GM12878 (cell line): ENCODE measurements at regions not wholly inside any gene's neighbourhood (a gene's known extent, or its start where the extent isn't known, plus 50 kb on each side); places are given as distances from the start of the nearest gene placed in this dataset.

ENCODE experiments used
- CTCF ChIP-seq, 3 experiments: IDR thresholded peaks in 2 of 3; conservative IDR thresholded peaks in 1 of 3; 2 replicates each; pipeline ENCODE4 v1.5.1; 2011; ENCODE audit warnings: low read depth in 3 of 3, low read length in 3 of 3, mild to moderate bottlenecking in 3 of 3, control low read depth in 2 of 3, moderate library complexity in 2 of 3, inconsistent platforms in 1 of 3, mixed read lengths in 1 of 3; ENCODE audit not compliant: control insufficient read depth in 2 of 3, insufficient read depth in 1 of 3; ENCODE audit errors: extremely low read depth in 1 of 3
- ZNF24 ChIP-seq: fragments of 450-650 bp; IDR thresholded peaks from 2 replicates; pipeline ENCODE4 v1.6.1; 2017; ENCODE audit warnings: antibody characterized with exemption, mild to moderate bottlenecking
- TF ChIP-seq, protein P1 (sequence below): IDR thresholded peaks from 2 replicates; pipeline ENCODE4 v1.6.1; 2012; ENCODE audit warnings: improper control_type of control experiment, low read depth, low read length; ENCODE audit not compliant: insufficient replicate concordance

- TF ChIP-seq, protein P1, sequence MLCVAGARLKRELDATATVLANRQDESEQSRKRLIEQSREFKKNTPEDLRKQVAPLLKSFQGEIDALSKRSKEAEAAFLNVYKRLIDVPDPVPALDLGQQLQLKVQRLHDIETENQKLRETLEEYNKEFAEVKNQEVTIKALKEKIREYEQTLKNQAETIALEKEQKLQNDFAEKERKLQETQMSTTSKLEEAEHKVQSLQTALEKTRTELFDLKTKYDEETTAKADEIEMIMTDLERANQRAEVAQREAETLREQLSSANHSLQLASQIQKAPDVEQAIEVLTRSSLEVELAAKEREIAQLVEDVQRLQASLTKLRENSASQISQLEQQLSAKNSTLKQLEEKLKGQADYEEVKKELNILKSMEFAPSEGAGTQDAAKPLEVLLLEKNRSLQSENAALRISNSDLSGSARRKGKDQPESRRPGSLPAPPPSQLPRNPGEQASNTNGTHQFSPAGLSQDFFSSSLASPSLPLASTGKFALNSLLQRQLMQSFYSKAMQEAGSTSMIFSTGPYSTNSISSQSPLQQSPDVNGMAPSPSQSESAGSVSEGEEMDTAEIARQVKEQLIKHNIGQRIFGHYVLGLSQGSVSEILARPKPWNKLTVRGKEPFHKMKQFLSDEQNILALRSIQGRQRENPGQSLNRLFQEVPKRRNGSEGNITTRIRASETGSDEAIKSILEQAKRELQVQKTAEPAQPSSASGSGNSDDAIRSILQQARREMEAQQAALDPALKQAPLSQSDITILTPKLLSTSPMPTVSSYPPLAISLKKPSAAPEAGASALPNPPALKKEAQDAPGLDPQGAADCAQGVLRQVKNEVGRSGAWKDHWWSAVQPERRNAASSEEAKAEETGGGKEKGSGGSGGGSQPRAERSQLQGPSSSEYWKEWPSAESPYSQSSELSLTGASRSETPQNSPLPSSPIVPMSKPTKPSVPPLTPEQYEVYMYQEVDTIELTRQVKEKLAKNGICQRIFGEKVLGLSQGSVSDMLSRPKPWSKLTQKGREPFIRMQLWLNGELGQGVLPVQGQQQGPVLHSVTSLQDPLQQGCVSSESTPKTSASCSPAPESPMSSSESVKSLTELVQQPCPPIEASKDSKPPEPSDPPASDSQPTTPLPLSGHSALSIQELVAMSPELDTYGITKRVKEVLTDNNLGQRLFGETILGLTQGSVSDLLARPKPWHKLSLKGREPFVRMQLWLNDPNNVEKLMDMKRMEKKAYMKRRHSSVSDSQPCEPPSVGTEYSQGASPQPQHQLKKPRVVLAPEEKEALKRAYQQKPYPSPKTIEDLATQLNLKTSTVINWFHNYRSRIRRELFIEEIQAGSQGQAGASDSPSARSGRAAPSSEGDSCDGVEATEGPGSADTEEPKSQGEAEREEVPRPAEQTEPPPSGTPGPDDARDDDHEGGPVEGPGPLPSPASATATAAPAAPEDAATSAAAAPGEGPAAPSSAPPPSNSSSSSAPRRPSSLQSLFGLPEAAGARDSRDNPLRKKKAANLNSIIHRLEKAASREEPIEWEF: no peak
- no peak for TF ChIP-seq ZNF24
- no peak for TF ChIP-seq CTCF (IDR thresholded peaks at IDR 0.05 in 2 of 3, conservative IDR thresholded peaks at IDR 0.05 in 1 of 3; ENCODE audit: control insufficient read depth in 2 of 3, extremely low read depth in 1 of 3, insufficient read depth in 1 of 3, low read depth in 3 of 3, low read length in 3 of 3)
Measured at GRCh38 chr6:105628156-105628860, 225.4 kb upstream of the PREP start.
